HG03460 (cell line): ENCODE measurements at regions not wholly inside any gene's neighbourhood (a gene's known extent, or its start where the extent isn't known, plus 50 kb on each side); places are given as distances from the start of the nearest gene placed in this dataset.
"Not testable (repeated sequence)": the region's sequence is repeated elsewhere in the genome, so short reads cannot be mapped to it uniquely, and the experiment has no call there.

Experiments used
- ATAC-seq: cut with Tn5 transposase; IDR thresholded peaks from one replicate; pipeline ENCODE4 v1.9.1; 2021; ENCODE audit not compliant: unreplicated experiment

DNA sequence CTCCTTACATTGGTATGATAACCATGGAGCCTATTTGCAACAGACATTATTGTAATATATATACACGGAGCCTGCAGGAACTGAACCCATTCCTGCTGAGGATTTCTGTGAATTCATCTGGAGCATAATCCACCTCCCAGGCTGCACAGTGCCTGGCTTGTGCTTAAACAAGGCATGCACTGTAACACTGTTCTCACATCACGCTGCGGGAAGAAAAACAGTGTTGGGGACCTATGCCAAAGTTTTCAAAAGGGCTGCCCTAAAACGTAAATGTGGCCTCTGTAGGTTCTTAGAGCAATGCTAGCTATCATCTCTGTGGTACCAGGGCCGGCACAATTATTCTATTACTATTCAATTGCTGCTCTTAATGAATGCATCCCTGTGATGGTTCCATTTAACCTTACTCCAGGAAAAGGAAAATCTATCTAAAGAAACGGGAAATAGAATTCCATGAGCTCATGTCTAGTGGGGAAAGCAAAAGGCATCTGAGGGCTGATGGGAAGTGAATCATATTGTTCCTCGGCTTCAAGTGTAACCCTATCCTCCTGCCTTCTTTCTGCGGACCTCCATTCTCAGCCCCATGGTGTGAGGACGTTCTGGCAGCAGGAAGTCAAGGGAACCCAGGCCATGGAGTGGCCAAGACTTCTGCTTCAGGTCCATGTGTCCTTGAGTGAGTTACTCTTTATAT, 525.5 kb downstream of the SOX6 start:
- ATAC-seq: no peak

DNA sequence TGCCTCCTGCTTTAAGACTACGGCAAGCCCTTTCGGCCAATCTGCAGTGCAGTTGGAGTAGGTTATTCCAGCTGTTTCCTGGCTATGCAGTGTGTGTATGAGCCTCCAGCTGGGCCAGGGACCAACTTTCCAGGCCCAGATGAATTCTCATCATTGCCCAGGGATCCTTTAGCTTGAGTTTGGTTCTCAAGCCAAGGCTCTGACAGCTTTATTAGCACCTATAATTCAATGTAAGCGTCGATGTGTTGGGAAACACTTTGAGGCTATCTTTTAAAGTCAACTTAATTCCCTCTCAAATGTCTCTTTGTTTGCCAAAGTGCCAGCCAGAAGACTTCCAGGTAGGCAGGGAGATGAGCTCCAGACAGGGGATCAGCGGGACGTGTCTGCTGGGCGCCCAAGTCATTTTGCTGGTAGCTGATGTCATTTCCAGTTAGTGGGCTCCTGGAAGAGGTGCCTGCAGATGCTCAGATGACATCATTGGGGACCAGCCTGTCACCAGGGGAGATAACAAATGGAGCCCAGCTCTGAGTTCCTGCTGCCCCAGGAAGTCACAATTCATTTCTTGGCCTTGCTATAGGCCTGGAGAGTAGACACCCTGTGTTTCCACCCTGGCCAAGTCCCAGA, 520.4 kb downstream of the SOX6 start:
- ATAC-seq: no peak

DNA sequence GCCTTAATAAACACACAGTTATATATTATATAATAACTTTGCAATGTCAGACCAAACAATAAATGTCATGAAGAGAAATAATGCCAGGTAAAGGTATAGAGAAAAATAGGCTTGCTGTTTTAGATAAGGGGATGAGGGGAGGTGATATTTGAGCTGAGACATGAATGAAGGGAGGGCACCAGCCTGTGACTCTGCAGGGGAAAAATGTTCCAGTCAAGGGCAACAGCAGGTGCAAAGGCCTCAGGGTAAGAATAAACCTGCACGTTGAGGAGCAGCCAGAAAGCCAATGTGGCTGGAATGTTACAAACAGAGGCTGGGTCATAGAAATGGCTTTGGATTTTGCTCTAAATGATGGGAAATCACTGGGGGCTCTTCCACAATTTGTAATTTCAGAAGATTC, 519.6 kb downstream of the SOX6 start:
- ATAC-seq: no peak

DNA sequence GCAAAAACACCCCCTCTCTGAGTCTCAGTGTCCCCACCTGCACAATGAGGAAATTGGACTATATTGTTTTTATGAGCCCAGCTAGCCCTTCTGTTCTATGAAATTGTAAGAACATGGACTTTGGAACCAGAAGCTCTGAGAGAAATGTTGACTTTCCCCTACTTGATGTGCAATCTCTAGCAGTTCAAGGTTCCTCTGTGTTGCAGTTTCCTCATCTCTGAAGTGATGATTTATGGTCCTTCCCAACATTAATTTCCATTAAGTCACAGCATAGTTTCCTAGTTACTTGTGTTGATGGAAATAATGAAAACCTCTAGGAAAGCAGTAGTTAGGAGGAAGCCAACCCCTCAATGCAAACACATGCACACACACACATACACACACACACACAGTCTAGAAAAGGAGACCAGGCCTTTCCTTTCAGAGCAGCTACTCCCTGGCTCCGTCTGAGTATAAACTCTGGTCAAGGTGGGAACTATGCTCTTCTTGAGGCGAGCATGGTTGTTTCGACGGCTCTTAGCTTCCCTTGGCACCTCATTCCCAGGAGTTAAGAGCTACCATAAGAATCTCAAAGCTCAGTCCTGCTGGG, 518.4 kb downstream of the SOX6 start:
- ATAC-seq: no peak

DNA sequence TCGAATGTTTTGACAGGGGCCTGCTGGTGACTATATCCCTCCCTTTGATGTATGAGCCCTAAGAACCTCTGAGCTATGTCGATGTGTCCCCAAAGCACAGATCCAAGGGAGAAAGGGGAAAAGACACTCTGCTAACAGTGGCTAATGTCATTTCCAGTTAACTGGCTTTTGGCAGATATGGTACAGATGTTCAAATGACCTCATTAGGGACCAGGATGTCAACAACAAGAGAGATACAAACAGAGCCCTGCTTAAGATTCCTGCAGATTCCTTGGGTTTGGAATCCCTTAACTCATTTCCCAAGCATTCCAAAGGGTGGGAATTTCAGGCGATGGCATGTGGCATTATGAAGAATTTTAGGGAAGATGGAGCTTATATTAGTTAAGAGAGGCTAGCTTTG, 517.3 kb downstream of the SOX6 start:
- no peak for ATAC-seq

DNA sequence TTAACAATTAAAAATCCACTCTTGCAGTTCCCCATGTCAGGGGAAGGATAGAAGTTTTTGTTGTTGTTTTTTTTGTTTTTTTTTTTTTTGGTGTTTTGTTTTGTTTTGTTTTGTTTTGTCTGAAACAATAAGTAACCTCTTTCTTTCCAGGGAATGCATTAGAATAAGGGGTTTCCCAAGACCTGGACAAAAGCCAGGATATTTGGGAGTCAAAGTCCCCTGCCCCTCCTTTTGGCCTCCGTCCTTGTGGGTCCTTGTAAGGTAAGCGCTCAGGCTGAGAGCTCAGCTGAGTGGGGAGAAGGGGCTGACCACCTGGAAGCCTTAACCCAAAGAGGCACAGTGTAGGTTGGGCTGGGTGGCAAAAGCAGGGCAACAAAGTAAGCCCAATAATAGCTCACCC, 515.4 kb downstream of the SOX6 start:
- ATAC-seq: no peak

DNA sequence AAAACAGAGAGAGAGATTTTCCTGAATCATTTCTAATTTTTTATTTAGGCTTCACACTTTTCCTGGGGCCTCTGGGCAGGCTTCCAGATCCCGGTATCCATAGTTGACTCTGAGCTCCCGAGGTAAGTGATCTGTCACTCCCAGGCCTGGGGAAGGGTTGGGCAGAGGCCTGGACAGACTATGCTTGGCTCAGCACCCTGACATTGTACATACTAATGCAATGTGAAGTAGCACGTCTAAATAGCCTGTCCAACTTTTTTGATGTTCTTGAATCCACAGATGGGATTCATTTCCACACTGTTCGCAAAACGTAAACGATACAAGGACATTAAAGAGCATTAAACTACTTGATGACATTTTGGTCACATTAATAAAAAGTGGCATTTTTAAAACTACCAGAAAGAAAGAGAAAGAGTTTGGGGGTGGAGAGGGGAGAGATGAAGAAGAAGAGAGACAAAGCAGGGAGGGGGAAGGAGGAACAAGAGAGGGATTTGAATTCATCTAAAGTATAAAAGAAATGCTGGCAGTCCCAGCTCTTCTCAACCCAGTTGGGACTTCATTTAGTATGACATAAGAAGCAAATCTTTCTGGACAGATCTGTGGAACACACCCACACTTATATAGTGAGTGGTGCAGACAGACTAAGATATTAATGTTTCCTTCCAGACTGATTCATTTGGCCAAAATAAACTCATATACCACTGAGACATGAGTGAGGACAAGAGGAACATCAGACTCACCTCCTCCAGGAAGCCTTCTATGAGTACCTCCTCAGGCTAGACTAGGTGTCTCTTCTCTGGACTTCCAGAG, 514.2 kb downstream of the SOX6 start:
- ATAC-seq: no peak

DNA sequence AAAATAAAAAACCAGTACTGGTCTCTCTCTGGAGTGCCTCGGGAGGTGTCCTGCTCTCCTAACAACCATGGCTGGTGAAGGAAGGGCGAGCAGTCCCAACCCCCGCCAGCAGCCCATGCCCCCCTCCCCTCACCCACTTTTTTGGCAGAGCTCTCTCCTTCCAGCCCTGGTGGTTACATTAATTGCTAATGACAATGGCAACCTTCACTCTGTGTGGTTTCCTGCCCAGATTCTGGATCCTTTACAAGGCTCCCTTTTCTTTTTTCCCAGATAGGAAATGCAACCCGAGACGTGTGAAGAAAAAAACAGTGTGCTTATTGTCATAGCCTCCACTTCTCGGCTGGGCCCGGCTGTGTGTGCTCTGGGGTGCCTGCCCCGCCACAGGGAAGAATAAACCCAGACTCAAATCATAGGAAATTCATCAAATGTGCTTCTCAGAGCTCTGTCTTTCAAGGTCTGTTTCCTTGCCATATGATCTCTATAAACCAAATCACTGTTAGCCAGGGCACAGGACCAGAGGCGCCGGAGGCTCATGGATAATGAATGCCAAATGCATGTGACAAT, 513.0 kb downstream of the SOX6 start:
- ATAC-seq: no peak

DNA sequence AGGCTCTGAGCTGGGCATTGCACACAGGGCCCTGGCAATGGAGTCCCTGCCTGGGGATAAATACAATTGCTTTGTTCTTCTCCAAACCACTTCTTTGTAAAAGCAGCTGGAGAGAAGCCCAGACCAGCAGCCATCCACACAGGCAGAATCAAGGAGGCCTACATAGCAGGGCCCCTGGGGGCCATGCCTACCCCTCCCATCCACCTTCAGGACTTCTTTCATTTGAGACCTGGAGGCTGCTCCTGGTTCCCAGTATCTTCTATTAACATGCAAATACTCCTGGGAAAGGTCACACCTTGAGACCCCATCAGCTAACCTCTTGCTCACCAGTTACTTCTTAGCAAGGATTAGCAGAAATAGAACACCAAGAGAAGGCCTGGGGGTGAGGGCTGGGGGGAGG, 511.1 kb downstream of the SOX6 start:
- ATAC-seq: no peak

DNA sequence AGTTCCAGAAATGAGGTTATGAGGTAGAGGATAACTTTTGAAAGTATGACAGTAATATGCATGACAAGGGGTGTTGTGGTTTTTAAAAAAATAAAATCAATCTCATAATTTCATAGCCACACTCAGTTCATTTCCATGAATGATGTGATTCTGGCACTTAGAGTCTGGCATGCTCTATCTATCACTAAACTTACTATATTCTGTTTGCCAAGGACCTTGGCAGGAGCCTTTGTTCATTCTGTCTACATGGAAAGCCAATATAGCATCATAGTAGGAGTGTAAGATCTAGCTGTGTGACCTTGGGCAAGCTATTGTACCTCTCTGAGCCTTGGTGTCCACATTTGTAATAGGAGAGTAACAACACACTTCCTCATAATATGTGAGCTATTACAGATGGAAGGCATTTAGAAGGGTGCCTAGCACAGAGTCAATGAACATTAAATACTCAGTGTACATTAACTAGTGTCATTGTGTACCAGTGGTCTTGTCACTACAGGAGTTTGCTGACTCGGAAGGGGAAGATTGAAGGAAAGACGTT, 507.6 kb downstream of the SOX6 start:
- no peak for ATAC-seq

DNA sequence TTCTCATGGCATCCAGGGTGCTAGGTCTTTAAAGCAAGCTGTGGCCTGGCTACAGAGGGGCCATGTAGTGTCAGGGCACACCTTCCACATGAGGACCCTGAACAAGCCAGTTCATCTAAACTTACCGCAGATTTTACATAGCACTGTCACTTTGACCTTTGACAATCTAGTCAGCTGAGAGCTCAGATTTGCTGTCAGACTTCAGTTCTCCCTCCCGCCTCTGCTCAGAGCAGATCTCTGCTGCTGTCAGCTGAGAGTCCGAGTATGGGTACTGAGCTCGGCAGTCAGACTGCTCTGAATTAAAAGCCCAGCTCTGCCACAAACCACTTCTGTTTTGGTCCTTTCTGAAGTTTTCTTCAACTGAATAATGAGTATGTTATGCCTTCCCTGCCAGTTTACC, 507.1 kb downstream of the SOX6 start:
- ATAC-seq: no peak

DNA sequence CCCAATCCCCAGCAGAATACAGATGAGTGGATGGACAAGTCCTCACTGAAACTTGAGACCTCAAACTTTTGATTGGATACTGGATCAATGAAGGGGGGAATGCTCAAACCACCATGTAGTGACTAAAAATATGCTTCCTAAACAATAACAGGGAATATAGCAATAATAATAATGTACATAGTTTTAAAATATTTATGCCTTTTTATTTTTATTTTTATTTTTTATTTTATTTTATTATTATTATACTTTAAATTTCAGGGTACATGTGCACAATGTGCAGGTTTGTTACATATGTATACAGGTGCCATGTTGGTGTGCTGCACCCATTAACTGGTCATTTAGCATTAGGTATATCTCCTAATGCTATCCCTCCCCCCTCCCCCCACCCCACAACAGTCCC, 506.0 kb downstream of the SOX6 start:
- ATAC-seq: not testable (repeated sequence)

DNA sequence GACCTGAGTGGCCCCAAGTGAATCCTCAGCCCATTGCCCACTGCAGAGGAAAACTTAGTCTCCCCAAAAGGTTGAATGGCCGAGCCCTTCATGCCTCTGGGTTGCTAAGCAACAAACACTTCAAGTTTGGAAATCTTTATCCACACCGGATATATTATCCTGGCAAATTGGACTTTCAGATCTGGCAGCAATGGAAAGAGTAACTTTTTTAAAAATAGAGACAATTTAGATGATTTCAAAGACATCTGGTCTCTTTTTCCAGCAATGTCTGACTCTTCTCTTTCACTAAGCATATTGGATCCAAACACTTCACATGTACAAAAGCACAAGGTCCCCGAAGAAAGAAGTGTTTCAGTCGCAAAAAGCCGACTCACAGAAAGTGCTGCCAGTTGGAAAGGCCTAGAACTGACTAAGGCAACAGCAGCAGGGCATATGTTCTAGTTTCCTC, 505.3 kb downstream of the SOX6 start:
- ATAC-seq: no peak

DNA sequence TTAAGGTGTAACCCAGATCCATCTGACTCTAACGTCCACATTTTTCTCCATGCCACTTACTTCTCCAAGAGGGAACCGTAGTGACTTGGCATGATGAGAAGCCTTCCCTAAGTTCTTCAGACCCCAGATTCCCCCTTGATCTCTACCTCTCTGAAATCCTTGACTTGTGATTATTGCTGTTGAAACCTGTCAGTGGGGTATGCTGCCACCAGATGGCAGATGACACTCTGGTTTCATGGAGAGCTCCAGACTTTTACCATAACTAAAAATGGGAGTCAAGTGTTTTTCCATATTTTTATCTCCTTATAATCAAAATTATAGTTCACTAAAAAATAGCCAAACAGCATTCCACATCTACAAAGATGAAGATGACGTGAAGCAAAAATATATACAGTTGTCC, 504.2 kb downstream of the SOX6 start:
- no peak for ATAC-seq

DNA sequence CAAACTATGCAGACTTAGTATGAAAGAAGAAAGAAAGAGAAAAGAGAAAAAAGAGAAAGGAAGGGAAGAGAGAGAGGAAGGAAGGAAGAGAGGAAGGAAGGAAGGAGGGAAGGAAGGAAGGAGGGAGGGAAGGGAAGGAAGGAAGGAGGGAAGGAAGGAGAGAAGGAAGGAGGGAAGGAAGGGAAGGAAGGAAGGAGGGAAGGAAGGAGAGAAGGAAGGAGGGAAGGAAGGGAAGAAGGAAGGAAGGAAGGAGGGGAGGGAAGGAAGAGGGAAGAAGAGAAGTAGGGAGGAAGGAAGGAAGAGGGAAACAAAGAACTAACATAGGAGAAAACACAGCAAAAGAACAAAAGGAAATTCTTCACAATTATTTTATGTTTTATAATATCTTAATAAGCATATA, 502.1 kb downstream of the SOX6 start:
- no peak for ATAC-seq

DNA sequence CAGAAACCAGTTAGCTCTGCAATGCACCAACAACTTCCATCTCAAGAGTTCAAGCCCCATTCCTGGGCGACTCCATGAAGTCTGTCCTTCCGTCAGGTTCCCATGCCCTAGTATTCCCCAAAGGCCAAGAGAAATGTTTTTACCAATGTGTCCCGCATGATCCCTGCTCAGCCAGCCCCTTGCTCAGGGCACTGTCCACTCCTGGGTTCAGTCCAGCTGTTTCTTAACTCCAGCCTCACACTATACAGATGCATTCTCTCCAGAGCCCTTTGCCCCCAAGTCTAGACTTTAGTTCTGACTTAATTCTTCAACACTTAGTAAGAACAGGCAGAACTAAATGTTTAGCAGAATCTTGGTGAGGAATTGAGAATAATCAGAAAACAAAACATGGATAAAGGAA, 497.5 kb downstream of the SOX6 start:
- ATAC-seq: no peak

DNA sequence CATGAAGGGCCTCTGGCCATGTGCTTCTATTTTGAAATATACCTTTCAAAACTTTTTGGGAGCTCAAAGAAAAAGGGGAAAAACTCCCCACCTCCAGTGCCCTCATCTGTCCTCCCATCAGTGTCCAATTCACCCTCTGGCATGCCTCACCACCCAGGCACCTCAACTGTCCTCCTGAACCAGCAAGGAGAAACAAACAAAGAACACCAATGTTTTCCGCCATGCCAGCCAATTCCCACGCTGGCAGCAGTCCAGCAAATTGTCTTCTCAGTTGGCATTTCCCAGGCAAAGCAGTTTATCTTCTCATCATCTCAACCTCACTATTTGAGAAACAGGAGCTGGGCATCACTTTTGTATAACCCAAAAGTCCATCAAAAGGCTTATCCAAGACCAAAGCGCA, 496.9 kb downstream of the SOX6 start:
- no peak for ATAC-seq

DNA sequence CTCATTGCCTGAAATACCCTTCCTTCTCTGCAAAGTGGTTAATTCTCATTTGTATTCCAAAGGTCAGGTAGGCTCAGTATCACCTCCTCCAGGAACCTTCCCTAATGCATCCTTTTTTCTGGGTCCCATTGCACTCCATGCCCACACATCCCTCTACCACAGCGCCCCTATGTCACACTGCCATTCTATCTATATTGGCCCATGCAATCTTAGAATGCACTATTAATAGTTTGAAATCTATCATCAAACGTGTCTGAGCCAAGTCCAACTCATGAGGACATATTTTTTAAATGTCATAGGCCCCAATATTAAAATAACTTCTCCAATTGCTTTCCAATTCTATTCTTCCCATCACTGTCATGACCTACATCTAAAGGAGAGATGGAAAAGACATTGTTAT, 495.1 kb downstream of the SOX6 start:
- ATAC-seq: no peak

DNA sequence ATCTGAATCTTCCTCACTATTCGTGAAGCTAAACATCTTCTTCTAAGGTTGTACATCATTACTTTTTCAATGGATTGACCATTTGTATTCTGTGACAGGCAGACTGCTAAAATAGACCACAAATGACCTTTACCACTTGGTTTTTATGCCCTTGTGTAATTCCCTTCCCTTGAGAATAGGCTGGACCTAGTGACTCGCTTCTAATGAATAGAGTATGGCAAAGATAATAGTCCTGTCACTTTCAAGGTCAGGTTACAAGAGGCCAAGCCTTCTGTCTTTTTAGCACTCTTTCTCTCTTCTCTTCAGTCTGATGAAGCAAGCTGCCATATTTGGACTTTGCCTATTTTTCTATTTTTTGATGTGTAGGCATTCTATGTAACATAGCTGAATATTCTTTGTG, 492.9 kb downstream of the SOX6 start:
- no peak for ATAC-seq

DNA sequence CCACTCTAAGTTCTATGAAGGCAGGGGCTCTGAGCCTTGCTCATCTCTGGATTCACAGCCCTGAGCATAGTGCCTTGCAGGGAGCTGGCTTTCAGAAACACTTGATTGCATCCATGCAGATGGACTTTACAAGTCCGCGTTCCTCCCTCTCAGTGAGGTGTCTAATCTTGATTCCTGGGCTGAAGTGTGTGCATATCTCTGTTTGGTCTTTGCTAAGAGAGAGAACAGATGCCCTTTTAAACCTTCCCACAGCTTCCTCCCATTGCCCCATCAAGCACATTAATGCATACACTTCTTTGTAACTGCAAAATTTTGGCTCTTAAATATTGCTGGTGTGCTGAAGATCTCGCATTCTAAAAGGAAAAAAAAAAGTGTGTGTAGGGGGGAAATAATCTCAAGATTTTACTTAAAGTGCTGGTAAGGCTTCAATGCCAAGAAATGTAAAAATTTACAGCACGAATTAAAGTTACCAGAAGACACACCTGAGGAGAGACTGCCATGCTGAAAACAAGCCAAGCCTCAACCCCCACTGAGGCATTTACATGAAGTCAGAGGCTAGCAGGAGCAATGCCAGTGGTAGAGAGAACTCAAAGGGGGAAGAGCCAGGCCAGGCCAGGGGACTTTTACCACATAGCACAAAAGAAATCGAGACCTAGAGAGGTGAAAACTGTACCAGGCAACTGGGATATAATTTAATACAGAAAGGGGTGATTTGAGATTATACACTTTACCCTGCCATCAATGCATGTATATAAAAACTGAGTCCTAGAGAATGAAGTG, 492.1 kb downstream of the SOX6 start:
- ATAC-seq: no peak
